SK-N-SH (cell line): ENCODE measurements at regions not wholly inside any gene's neighbourhood (a gene's known extent, or its start where the extent isn't known, plus 50 kb on each side); places are given as distances from the start of the nearest gene placed in this dataset.

Source experiments
- CTCF ChIA-PET: fragments of 300-600, 350-600 bp; formaldehyde crosslinking; extraction: SDS; loops from one replicate; lab custom pipeline; 2021; lab: Yijun Ruan, JAX
- POLR2A ChIA-PET: fragments of 350-600 bp; sonication (Branson Sonifier 250); formaldehyde crosslinking; extraction: SDS; loops from one replicate; lab custom pipeline; 2020; ENCODE audit warnings: antibody characterized with exemption, inconsistent platforms; lab: Yijun Ruan, JAX
- DNase-seq: peaks from one replicate; pipeline ENCODE4 v3.0.0; 2012
- H2AFZ ChIP-seq: fragments of 200-600 bp; sonication (generic); 2 replicates; pipeline ENCODE4 v1.8.1; 2016; ENCODE audit warnings: antibody characterized with exemption, mild to moderate bottlenecking, low read depth
- H3F3A ChIP-seq: fragments of 200-600 bp; sonication (generic); replicated peaks from 2 replicates; pipeline ENCODE3; 2016; ENCODE audit warnings: antibody characterized with exemption, mild to moderate bottlenecking; ENCODE audit not compliant: insufficient read depth
- H3K27ac ChIP-seq, 2 experiments: fragments of 200-500 bp in 1 of 2; fragments of 200-600 bp in 1 of 2; sonication (Bioruptor generic) in 1 of 2; sonication (generic), shearing (Covaris generic) in 1 of 2; 2 replicates each; pipeline versions ENCODE4 v1.5.1 to v1.6.1; 2014 to 2016; ENCODE audit warnings: low read depth in 2 of 2, inconsistent platforms in 1 of 2, low read length in 1 of 2, mild to moderate bottlenecking in 1 of 2, mixed read lengths in 1 of 2
- H3K27me3 ChIP-seq: fragments of 200-600 bp; sonication (generic), shearing (Covaris generic); 2 replicates; pipeline ENCODE4 v1.6.1; 2016; ENCODE audit warnings: mixed run types; ENCODE audit not compliant: insufficient read depth
- H3K36me3 ChIP-seq, 2 experiments: fragments of 200-500 bp in 1 of 2; fragments of 200-600 bp in 1 of 2; sonication (Bioruptor generic) in 1 of 2; sonication (generic) in 1 of 2; replicated peaks in 1 of 2; 2 replicates each; pipeline versions ENCODE3 to v1.5.1; 2014 to 2016; ENCODE audit warnings: low read length in 1 of 2, mild to moderate bottlenecking in 1 of 2; ENCODE audit not compliant: insufficient read depth in 2 of 2, control insufficient read depth in 1 of 2
- H3K4me1 ChIP-seq, 2 experiments: fragments of 200-500 bp in 1 of 2; fragments of 200-600 bp in 1 of 2; sonication (Bioruptor generic) in 1 of 2; sonication (generic), shearing (Covaris generic) in 1 of 2; 2 replicates each; pipeline versions ENCODE4 v1.5.1 to v1.6.1; 2014 to 2016; ENCODE audit warnings: low read depth in 1 of 2, low read length in 1 of 2, mixed run types in 1 of 2; ENCODE audit not compliant: insufficient read depth in 2 of 2, control insufficient read depth in 1 of 2
- H3K4me2 ChIP-seq: fragments of 200-600 bp; sonication (generic), shearing (Covaris generic); 2 replicates; pipeline ENCODE4 v1.6.1; 2017; ENCODE audit warnings: mixed run types
- H3K4me3 ChIP-seq, 2 experiments: fragments of 200-500 bp in 1 of 2; fragments of 200-600 bp in 1 of 2; sonication (Bioruptor generic) in 1 of 2; sonication (generic), shearing (Covaris generic) in 1 of 2; 2 replicates each; pipeline versions ENCODE4 v1.5.1 to v1.8.1; 2014 to 2016; ENCODE audit warnings: low read depth in 2 of 2, inconsistent platforms in 1 of 2, low read length in 1 of 2, mild to moderate bottlenecking in 1 of 2, mixed read lengths in 1 of 2, moderate library complexity in 1 of 2
- H3K79me2 ChIP-seq: fragments of 200-600 bp; sonication (generic); 2 replicates; pipeline ENCODE4 v1.8.1; 2017; ENCODE audit warnings: mild to moderate bottlenecking; ENCODE audit not compliant: insufficient read depth
- H3K9ac ChIP-seq: fragments of 200-600 bp; sonication (generic); 2 replicates; pipeline ENCODE4 v1.6.1; 2017; ENCODE audit warnings: mixed run types
- H3K9me2 ChIP-seq: fragments of 200-600 bp; sonication (generic); 2 replicates; pipeline ENCODE4 v1.6.1; 2017; ENCODE audit warnings: mixed run types
- H3K9me3 ChIP-seq: fragments of 200-600 bp; sonication (generic); 2 replicates; pipeline ENCODE4 v1.6.1; 2017; ENCODE audit warnings: mixed run types, mild to moderate bottlenecking, moderate library complexity
- H4K20me1 ChIP-seq: fragments of 200-600 bp; sonication (generic); 2 replicates; pipeline ENCODE4 v1.6.1; 2017; ENCODE audit warnings: mild to moderate bottlenecking, mixed run types; ENCODE audit not compliant: insufficient read depth
- CTCF ChIP-seq: fragments of 200-600 bp; sonication (generic); IDR thresholded peaks from 2 replicates; pipeline ENCODE4 v1.6.1; 2017; ENCODE audit warnings: antibody characterized with exemption, mild to moderate bottlenecking, moderate library complexity
- EP300 ChIP-seq, 2 experiments: IDR thresholded peaks; 2 replicates each; pipeline versions ENCODE4 v1.4.0 to v1.6.1; 2012; ENCODE audit warnings: borderline replicate concordance in 1 of 2, low read depth in 1 of 2, low read length in 1 of 2
- EZH2phosphoT487 ChIP-seq: fragments of 200-600 bp; sonication (generic); IDR thresholded peaks from 2 replicates; pipeline ENCODE4 v1.6.1; 2017; ENCODE audit warnings: low read depth, mixed run types, mild to moderate bottlenecking, antibody characterized with exemption, moderate library complexity, borderline replicate concordance
- GATA2 ChIP-seq: sonication (generic); formaldehyde crosslinking; IDR thresholded peaks from 2 replicates; pipeline ENCODE4 v1.5.0; 2020; ENCODE audit warnings: mild to moderate bottlenecking, missing genetic modification reagents
- IRF3 ChIP-seq: fragments of 150-350 bp; IDR thresholded peaks from 2 replicates; pipeline ENCODE4 v1.6.1; 2016; ENCODE audit warnings: mild to moderate bottlenecking, low read depth, low read length
- MAX ChIP-seq: IDR thresholded peaks from 2 replicates; pipeline ENCODE4 v1.4.0; 2012; ENCODE audit warnings: low read depth
- MXI1 ChIP-seq: IDR thresholded peaks from 2 replicates; pipeline ENCODE4 v1.6.1; 2012; ENCODE audit warnings: mild to moderate bottlenecking, low read depth, low read length, improper control_type of control experiment
- NFIC ChIP-seq: IDR thresholded peaks from 2 replicates; pipeline ENCODE4 v1.4.0; 2012; ENCODE audit warnings: borderline replicate concordance
- NRF1 ChIP-seq: IDR thresholded peaks from 2 replicates; pipeline ENCODE4 v1.6.1; 2012; ENCODE audit warnings: low read depth, mild to moderate bottlenecking, low read length
- PBX3 ChIP-seq: IDR thresholded peaks from 2 replicates; pipeline ENCODE4; 2012
- RAD21 ChIP-seq: IDR thresholded peaks from 2 replicates; pipeline ENCODE4 v1.6.1; 2012; ENCODE audit warnings: mild to moderate bottlenecking, low read length
- RFX5 ChIP-seq: IDR thresholded peaks from 2 replicates; pipeline ENCODE4 v1.6.1; 2012; ENCODE audit warnings: mild to moderate bottlenecking, improper control_type of control experiment, low read length
- SIN3A ChIP-seq: IDR thresholded peaks from 2 replicates; pipeline ENCODE4 v1.6.1; 2012; ENCODE audit warnings: low read depth, mild to moderate bottlenecking, low read length, moderate library complexity, borderline replicate concordance
- TAF1 ChIP-seq: IDR thresholded peaks from 2 replicates; pipeline ENCODE4 v1.6.1; 2012; ENCODE audit warnings: low read depth, mild to moderate bottlenecking, low read length, moderate library complexity, borderline replicate concordance
- TEAD4 ChIP-seq: IDR thresholded peaks from 2 replicates; pipeline ENCODE4 v1.4.0; 2012; ENCODE audit warnings: mild to moderate bottlenecking, borderline replicate concordance; ENCODE audit not compliant: insufficient read depth
- USF2 ChIP-seq: fragments of 150-350 bp; IDR thresholded peaks from 2 replicates; pipeline ENCODE4 v1.6.1; 2017; ENCODE audit warnings: antibody characterized with exemption, low read length, low read depth, borderline replicate concordance
- YY1 ChIP-seq: IDR thresholded peaks from 2 replicates; pipeline ENCODE4 v1.4.0; 2012; ENCODE audit warnings: low read depth, mild to moderate bottlenecking
- ZBTB33 ChIP-seq: IDR thresholded peaks from 2 replicates; pipeline ENCODE4 v1.4.0; 2012; ENCODE audit warnings: low read depth, borderline replicate concordance
- WGBS: methylation state at CpG from one replicate; pipeline ENCODE4 v1.1.6; 2017; ENCODE audit warnings: low lambda C conversion rate; 5-methylcytosine and 5-hydroxymethylcytosine counted together

- no peak for DNase-seq
- H3K4me3 ChIP-seq: no peak overlapping the region
- no peaks in the 10 kb centered on the region for H3K27me3 ChIP-seq
- no peaks in the 10 kb centered on the region for H3K36me3 ChIP-seq
- H4K20me1 ChIP-seq: no peaks in the 10 kb centered on the region
- no peak overlapping the region for H3K9ac ChIP-seq
- ChIA-PET POLR2A (no interaction called here), CTCF (interaction anchor here (0.7 to 1.0 kb wide), 3 partner anchors 15 to 835 kb away, joined by 3 to 4 read pairs (median 3); no protein-coding TSS in a partner anchor)
- H3K27ac ChIP-seq: no peak overlapping the region
- no peaks in the 10 kb centered on the region for H3F3A ChIP-seq
- WGBS: 64% methylated on average over 14 of the region's 15 CpGs
- TF ChIP-seq PBX3 (peak; percentile 53), EP300 (IDR thresholded peaks at IDR 0.05; ENCODE audit: borderline replicate concordance in 1 of 2, low read depth in 1 of 2, low read length in 1 of 2) (no peak)
- no peak overlapping the region for H3K4me2 ChIP-seq
- no peaks in the 10 kb centered on the region for H3K9me3 ChIP-seq
- H2AFZ ChIP-seq: no peak overlapping the region
- H3K4me1 ChIP-seq: no peaks in the 10 kb centered on the region
- H3K79me2 ChIP-seq: no peaks in the 10 kb centered on the region
- H3K9me2 ChIP-seq: no peaks in the 10 kb centered on the region
These were observed 128.5 kb upstream of the ERRFI1 start for GRCh38 chr1:8154621-8155052.

- TF ChIP-seq TAF1 (no peak), SIN3A (no peak), MAX (no peak), EZH2phosphoT487 (no peak), IRF3 (no peak), NFIC (no peak), TEAD4 (no peak), USF2 (no peak), RFX5 (no peak), MXI1 (no peak), NRF1 (no peak), EP300 (IDR thresholded peaks at IDR 0.05; ENCODE audit: borderline replicate concordance in 1 of 2, low read depth in 1 of 2, low read length in 1 of 2) (no peak), RAD21 (no peak), PBX3 (no peak), ZBTB33 (no peak), CTCF (no peak), GATA2 (CRISPR knock-in tag) (no peak), YY1 (no peak)
- Histone ChIP-seq H3K9me2 (no peaks in the 10 kb centered on the region), H2AFZ (no peak overlapping the region), H3K4me3 (no peak overlapping the region), H3K27me3 (no peaks in the 10 kb centered on the region), H3K79me2 (no peaks in the 10 kb centered on the region), H4K20me1 (no peaks in the 10 kb centered on the region), H3K4me2 (no peak overlapping the region), H3K36me3 (no peaks in the 10 kb centered on the region), H3K9ac (no peak overlapping the region), H3K27ac (no peak overlapping the region), H3K4me1 (no peaks in the 10 kb centered on the region), H3K9me3 (no peaks in the 10 kb centered on the region), H3F3A (no peaks in the 10 kb centered on the region)
- POLR2A ChIA-PET: no interaction called here
- DNase-seq: no peak
- WGBS: 95% methylated on average over 4 of the region's 7 CpGs
- CTCF ChIA-PET: interaction anchor here (1.0 kb wide), 2 partner anchors 15 to 160 kb away, joined by 3 to 4 read pairs; no protein-coding TSS in a partner anchor
These were observed 127.9 kb upstream of the ERRFI1 start for GRCh38 chr1:8153961-8154360.
